WTC11 (cell line): ENCODE measurements at regions not wholly inside any gene's neighbourhood (a gene's known extent, or its start where the extent isn't known, plus 50 kb on each side); places are given as distances from the start of the nearest gene placed in this dataset.

ENCODE experiments used
- CREB1 ChIP-seq: sonication (generic); formaldehyde crosslinking; IDR thresholded peaks from 2 replicates; pipeline ENCODE4 v1.8.0; 2023; ENCODE audit warnings: mild to moderate bottlenecking, missing genetic modification reagents
- EMX1 ChIP-seq: fragments of 250-450 bp; sonication (Bioruptor Pico); IDR thresholded peaks from 2 replicates; pipeline ENCODE4 v1.8.0; 2021; ENCODE audit warnings: mild to moderate bottlenecking
- ETV6 ChIP-seq: sonication (generic); formaldehyde crosslinking; IDR thresholded peaks from 2 replicates; pipeline ENCODE4 v1.8.1; 2022; ENCODE audit warnings: mild to moderate bottlenecking, missing genetic modification reagents
- FOXK1 ChIP-seq: sonication (generic); formaldehyde crosslinking; IDR thresholded peaks from 2 replicates; pipeline ENCODE4 v1.8.0; 2022; ENCODE audit warnings: mild to moderate bottlenecking, moderate library complexity, missing genetic modification reagents
- NFE2L1 ChIP-seq: sonication (generic); formaldehyde crosslinking; IDR thresholded peaks from 2 replicates; pipeline ENCODE4 v1.8.1; 2023; ENCODE audit warnings: missing genetic modification reagents
- NFYB ChIP-seq: sonication (generic); formaldehyde crosslinking; conservative IDR thresholded peaks from 2 replicates; pipeline ENCODE4 v1.8.0; 2022; ENCODE audit warnings: low read depth, missing genetic modification reagents
- SMAD3 ChIP-seq: sonication (generic); formaldehyde crosslinking; IDR thresholded peaks from 2 replicates; pipeline ENCODE4 v1.8.0; 2022; ENCODE audit warnings: missing genetic modification reagents, mild to moderate bottlenecking, borderline replicate concordance
- TEAD4 ChIP-seq: sonication (generic); formaldehyde crosslinking; IDR thresholded peaks from 2 replicates; pipeline ENCODE4 v1.8.0; 2022; ENCODE audit warnings: mild to moderate bottlenecking, missing genetic modification reagents
- TF ChIP-seq, protein P1 (sequence below): fragments of 200-600 bp; IDR thresholded peaks from 2 replicates; pipeline ENCODE4 v1.8.0; 2022; ENCODE audit warnings: antibody characterized with exemption
- TF ChIP-seq, protein P2 (sequence below): sonication (generic); formaldehyde crosslinking; IDR thresholded peaks from 2 replicates; pipeline ENCODE4 v1.8.0; 2022; ENCODE audit warnings: mild to moderate bottlenecking, missing genetic modification reagents
- TF ChIP-seq, protein P3 (sequence below): sonication (generic); formaldehyde crosslinking; IDR thresholded peaks from 2 replicates; pipeline ENCODE4 v1.8.1; 2023; ENCODE audit warnings: mild to moderate bottlenecking, missing genetic modification reagents, borderline replicate concordance

DNA sequence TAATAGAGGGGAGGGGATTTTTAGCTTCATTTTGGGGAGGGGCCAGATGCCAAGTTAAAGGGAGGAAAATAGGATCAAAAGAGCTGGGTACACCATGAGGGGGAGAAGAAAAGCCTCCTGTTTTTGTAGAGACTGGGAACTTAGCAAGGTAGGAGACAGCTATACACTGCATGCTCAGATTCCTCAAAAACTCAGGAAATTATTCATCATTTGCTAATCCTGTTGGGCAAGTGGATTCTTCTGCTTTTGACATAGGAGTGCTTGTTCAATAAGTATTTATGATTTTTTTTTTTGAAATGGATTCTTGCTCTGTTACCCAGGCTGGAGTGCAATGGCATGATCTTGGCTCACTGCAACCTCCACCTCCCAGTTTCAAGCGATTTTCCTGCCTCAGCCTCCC, 73.4 kb downstream of the LYZL2 start:
- TF ChIP-seq, protein P1, sequence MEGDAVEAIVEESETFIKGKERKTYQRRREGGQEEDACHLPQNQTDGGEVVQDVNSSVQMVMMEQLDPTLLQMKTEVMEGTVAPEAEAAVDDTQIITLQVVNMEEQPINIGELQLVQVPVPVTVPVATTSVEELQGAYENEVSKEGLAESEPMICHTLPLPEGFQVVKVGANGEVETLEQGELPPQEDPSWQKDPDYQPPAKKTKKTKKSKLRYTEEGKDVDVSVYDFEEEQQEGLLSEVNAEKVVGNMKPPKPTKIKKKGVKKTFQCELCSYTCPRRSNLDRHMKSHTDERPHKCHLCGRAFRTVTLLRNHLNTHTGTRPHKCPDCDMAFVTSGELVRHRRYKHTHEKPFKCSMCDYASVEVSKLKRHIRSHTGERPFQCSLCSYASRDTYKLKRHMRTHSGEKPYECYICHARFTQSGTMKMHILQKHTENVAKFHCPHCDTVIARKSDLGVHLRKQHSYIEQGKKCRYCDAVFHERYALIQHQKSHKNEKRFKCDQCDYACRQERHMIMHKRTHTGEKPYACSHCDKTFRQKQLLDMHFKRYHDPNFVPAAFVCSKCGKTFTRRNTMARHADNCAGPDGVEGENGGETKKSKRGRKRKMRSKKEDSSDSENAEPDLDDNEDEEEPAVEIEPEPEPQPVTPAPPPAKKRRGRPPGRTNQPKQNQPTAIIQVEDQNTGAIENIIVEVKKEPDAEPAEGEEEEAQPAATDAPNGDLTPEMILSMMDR: no peak
- no peak for TF ChIP-seq NFE2L1 (CRISPR knock-in tag)
- TF ChIP-seq, protein P2, sequence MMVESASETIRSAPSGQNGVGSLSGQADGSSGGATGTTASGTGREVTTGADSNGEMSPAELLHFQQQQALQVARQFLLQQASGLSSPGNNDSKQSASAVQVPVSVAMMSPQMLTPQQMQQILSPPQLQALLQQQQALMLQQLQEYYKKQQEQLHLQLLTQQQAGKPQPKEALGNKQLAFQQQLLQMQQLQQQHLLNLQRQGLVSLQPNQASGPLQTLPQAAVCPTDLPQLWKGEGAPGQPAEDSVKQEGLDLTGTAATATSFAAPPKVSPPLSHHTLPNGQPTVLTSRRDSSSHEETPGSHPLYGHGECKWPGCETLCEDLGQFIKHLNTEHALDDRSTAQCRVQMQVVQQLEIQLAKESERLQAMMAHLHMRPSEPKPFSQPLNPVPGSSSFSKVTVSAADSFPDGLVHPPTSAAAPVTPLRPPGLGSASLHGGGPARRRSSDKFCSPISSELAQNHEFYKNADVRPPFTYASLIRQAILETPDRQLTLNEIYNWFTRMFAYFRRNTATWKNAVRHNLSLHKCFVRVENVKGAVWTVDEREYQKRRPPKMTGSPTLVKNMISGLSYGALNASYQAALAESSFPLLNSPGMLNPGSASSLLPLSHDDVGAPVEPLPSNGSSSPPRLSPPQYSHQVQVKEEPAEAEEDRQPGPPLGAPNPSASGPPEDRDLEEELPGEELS: no peak
- no peak for TF ChIP-seq NFYB (CRISPR knock-in tag)
- TF ChIP-seq, protein P3, sequence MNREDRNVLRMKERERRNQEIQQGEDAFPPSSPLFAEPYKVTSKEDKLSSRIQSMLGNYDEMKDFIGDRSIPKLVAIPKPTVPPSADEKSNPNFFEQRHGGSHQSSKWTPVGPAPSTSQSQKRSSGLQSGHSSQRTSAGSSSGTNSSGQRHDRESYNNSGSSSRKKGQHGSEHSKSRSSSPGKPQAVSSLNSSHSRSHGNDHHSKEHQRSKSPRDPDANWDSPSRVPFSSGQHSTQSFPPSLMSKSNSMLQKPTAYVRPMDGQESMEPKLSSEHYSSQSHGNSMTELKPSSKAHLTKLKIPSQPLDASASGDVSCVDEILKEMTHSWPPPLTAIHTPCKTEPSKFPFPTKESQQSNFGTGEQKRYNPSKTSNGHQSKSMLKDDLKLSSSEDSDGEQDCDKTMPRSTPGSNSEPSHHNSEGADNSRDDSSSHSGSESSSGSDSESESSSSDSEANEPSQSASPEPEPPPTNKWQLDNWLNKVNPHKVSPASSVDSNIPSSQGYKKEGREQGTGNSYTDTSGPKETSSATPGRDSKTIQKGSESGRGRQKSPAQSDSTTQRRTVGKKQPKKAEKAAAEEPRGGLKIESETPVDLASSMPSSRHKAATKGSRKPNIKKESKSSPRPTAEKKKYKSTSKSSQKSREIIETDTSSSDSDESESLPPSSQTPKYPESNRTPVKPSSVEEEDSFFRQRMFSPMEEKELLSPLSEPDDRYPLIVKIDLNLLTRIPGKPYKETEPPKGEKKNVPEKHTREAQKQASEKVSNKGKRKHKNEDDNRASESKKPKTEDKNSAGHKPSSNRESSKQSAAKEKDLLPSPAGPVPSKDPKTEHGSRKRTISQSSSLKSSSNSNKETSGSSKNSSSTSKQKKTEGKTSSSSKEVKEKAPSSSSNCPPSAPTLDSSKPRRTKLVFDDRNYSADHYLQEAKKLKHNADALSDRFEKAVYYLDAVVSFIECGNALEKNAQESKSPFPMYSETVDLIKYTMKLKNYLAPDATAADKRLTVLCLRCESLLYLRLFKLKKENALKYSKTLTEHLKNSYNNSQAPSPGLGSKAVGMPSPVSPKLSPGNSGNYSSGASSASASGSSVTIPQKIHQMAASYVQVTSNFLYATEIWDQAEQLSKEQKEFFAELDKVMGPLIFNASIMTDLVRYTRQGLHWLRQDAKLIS: no peak
- no peak for TF ChIP-seq SMAD3 (CRISPR knock-in tag)
- TF ChIP-seq EMX1 (CRISPR knock-in tag): no peak
- no peak for TF ChIP-seq TEAD4 (CRISPR knock-in tag)
- no peak for TF ChIP-seq CREB1 (CRISPR knock-in tag)
- no peak for TF ChIP-seq FOXK1
- TF ChIP-seq ETV6 (CRISPR knock-in tag): no peak
